ENCODE measurements at regions not wholly inside any gene's neighbourhood (a gene's known extent, or its start where the extent isn't known, plus 50 kb on each side); places are given as distances from the start of the nearest gene placed in this dataset.

DNA sequence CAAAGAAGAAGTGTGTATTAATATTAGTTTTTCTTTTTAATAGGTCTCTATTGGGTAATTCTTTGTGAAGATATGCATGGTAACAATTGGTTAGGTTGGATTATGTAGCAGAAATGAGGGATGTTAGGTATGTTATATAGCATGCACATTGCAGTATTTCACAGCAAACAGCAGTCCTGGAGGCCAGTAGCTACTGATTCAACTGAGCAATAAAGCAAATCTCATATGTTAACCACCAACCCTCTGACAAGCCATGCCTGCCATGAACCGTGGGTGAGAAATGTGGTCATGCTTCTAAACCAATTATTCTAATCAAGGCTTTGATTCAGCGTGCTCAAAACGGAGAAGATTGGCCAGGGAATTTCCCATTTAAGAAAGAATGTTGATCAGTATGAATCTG, 313.0 kb upstream of the CDH6 start:
- Mint-ChIP-seq H3K4me1 (ENCODE audit: low read depth) (no peaks in the 10 kb centered on the region), H3K27ac (no peak overlapping the region), H3K9me3 (peaks cover 12% of the 10 kb centered on the region; the same call in 1 of the 2 replicates), H3K27me3 (ENCODE audit: insufficient read depth) (peaks cover 1% of the 10 kb centered on the region; the same call in 1 of the 2 replicates), H3K36me3 (ENCODE audit: low read depth) (no peaks in the 10 kb centered on the region), H3K4me3 (no peak overlapping the region)
- TF ChIP-seq, protein P1, sequence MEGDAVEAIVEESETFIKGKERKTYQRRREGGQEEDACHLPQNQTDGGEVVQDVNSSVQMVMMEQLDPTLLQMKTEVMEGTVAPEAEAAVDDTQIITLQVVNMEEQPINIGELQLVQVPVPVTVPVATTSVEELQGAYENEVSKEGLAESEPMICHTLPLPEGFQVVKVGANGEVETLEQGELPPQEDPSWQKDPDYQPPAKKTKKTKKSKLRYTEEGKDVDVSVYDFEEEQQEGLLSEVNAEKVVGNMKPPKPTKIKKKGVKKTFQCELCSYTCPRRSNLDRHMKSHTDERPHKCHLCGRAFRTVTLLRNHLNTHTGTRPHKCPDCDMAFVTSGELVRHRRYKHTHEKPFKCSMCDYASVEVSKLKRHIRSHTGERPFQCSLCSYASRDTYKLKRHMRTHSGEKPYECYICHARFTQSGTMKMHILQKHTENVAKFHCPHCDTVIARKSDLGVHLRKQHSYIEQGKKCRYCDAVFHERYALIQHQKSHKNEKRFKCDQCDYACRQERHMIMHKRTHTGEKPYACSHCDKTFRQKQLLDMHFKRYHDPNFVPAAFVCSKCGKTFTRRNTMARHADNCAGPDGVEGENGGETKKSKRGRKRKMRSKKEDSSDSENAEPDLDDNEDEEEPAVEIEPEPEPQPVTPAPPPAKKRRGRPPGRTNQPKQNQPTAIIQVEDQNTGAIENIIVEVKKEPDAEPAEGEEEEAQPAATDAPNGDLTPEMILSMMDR (IDR thresholded peaks at IDR 0.05) = no peak
- DNase-seq = no peak

- no peak overlapping the region for H3K27ac Mint-ChIP-seq
- TF ChIP-seq, protein P1 (IDR thresholded peaks at IDR 0.05) = no peak
- H3K4me1 Mint-ChIP-seq (ENCODE audit: low read depth) = no peaks in the 10 kb centered on the region
- no peak overlapping the region for H3K4me3 Mint-ChIP-seq
- peaks cover 1% of the 10 kb centered on the region; the same call in 1 of the 2 replicates for H3K27me3 Mint-ChIP-seq (ENCODE audit: insufficient read depth)
- peaks cover 12% of the 10 kb centered on the region; the same call in 1 of the 2 replicates for H3K9me3 Mint-ChIP-seq
- H3K36me3 Mint-ChIP-seq (ENCODE audit: low read depth) = no peaks in the 10 kb centered on the region
- DNase-seq = no peak
These were observed 313.6 kb upstream of the CDH6 start for GRCh38 chr5:30879887-30880286.

- H3K4me1 Mint-ChIP-seq (ENCODE audit: low read depth) = no peaks in the 10 kb centered on the region
- H3K27me3 Mint-ChIP-seq (ENCODE audit: insufficient read depth) = peaks cover 1% of the 10 kb centered on the region; the same call in 1 of the 2 replicates
- H3K4me3 Mint-ChIP-seq = no peak overlapping the region
- no peaks in the 10 kb centered on the region for H3K36me3 Mint-ChIP-seq (ENCODE audit: low read depth)
- H3K27ac Mint-ChIP-seq = no peak overlapping the region
- TF ChIP-seq, protein P1 (IDR thresholded peaks at IDR 0.05) = no peak
- DNase-seq = no peak
- H3K9me3 Mint-ChIP-seq = peaks cover 12% of the 10 kb centered on the region; the same call in 1 of the 2 replicates
These were observed 314.7 kb upstream of the CDH6 start for GRCh38 chr5:30878746-30879145.

- H3K27ac Mint-ChIP-seq = no peak overlapping the region
- peaks cover 1% of the 10 kb centered on the region; the same call in 1 of the 2 replicates for H3K27me3 Mint-ChIP-seq (ENCODE audit: insufficient read depth)
- no peaks in the 10 kb centered on the region for H3K4me1 Mint-ChIP-seq (ENCODE audit: low read depth)
- no peaks in the 10 kb centered on the region for H3K36me3 Mint-ChIP-seq (ENCODE audit: low read depth)
- no peak for DNase-seq
- no peak overlapping the region for H3K4me3 Mint-ChIP-seq
- TF ChIP-seq, protein P1 (IDR thresholded peaks at IDR 0.05) = no peak
- H3K9me3 Mint-ChIP-seq = peaks cover 12% of the 10 kb centered on the region; the same call in 1 of the 2 replicates
These were observed 315.2 kb upstream of the CDH6 start for GRCh38 chr5:30878296-30878695.

- Mint-ChIP-seq H3K4me1 (ENCODE audit: low read depth) (no peaks in the 10 kb centered on the region), H3K4me3 (no peak overlapping the region), H3K9me3 (peaks cover 17% of the 10 kb centered on the region; the same call in 1 of the 2 replicates), H3K27me3 (ENCODE audit: insufficient read depth) (peaks cover 1% of the 10 kb centered on the region; the same call in 1 of the 2 replicates), H3K27ac (no peak overlapping the region), H3K36me3 (ENCODE audit: low read depth) (no peaks in the 10 kb centered on the region)
- no peak for DNase-seq
- TF ChIP-seq, protein P1 (IDR thresholded peaks at IDR 0.05) = no peak
These were observed 319.0 kb upstream of the CDH6 start for GRCh38 chr5:30874241-30875034.
